CD14-positive monocyte (primary cell): ENCODE measurements at regions not wholly inside any gene's neighbourhood (a gene's known extent, or its start where the extent isn't known, plus 50 kb on each side); places are given as distances from the start of the nearest gene placed in this dataset.

Experiments
- DNase-seq, 3 donors: peaks; one replicate each; pipeline ENCODE4 v3.0.0-alpha.2; 2011 to 2022
- H2AFZ ChIP-seq: 2 replicates; pipeline ENCODE4 v1.6.0; 2012; ENCODE audit warnings: mild to moderate bottlenecking, low read depth, low read length, inconsistent platforms; ENCODE audit not compliant: insufficient read depth, poor library complexity, severe bottlenecking
- H3K27ac ChIP-seq, 2 donors: 1 replicate in 1 of 2; 2 replicates in 1 of 2; pipeline ENCODE4 v1.5.1; 2012 to 2013; ENCODE audit warnings: low read length in 2 of 2, control low read depth in 1 of 2, inconsistent platforms in 1 of 2, low read depth in 1 of 2, mild to moderate bottlenecking in 1 of 2
- H3K27me3 ChIP-seq, 2 donors: one replicate each; pipeline versions ENCODE4 v1.6.0 to v1.6.1; 2011 to 2013; ENCODE audit warnings: low read length in 2 of 2; ENCODE audit not compliant: control insufficient read depth in 2 of 2, insufficient read depth in 2 of 2
- H3K36me3 ChIP-seq, 2 donors: replicated peaks in 1 of 2; 1 replicate in 1 of 2; 2 replicates in 1 of 2; pipeline versions ENCODE4 v1.5.1 to v1.6.1; 2012 to 2013; ENCODE audit warnings: low read length in 2 of 2, control low read depth in 1 of 2, inconsistent platforms in 1 of 2, mild to moderate bottlenecking in 1 of 2; ENCODE audit not compliant: insufficient read depth in 2 of 2, control insufficient read depth in 1 of 2
- H3K4me1 ChIP-seq, 2 donors: 1 replicate in 1 of 2; 2 replicates in 1 of 2; pipeline versions ENCODE4 v1.5.1 to v1.6.1; 2012 to 2013; ENCODE audit warnings: low read length in 2 of 2, control low read depth in 1 of 2, inconsistent platforms in 1 of 2, mild to moderate bottlenecking in 1 of 2, moderate library complexity in 1 of 2; ENCODE audit not compliant: insufficient read depth in 2 of 2, control insufficient read depth in 1 of 2
- H3K4me2 ChIP-seq: replicated peaks from 2 replicates; pipeline ENCODE3; 2012; ENCODE audit warnings: low read length, moderate library complexity, mild to moderate bottlenecking; ENCODE audit not compliant: poor library complexity, severe bottlenecking; ENCODE audit errors: extremely low read depth
- H3K4me3 ChIP-seq, 3 experiments: fragments of 200-600 bp in 1 of 3; sonication (generic) in 1 of 3; replicated peaks in 1 of 3; 1 replicate in 2 of 3; 2 replicates in 1 of 3; pipeline ENCODE4 v1.5.1; 2011 to 2013; ENCODE audit warnings: low read length in 3 of 3, mild to moderate bottlenecking in 3 of 3, control low read depth in 2 of 3, low read depth in 2 of 3, inconsistent platforms in 1 of 3, moderate library complexity in 1 of 3
- H3K79me2 ChIP-seq: 2 replicates; pipeline ENCODE4 v1.6.0; 2012; ENCODE audit warnings: mild to moderate bottlenecking, control low read depth, inconsistent platforms, low read length, moderate library complexity; ENCODE audit not compliant: insufficient read depth
- H3K9ac ChIP-seq: 2 replicates; pipeline ENCODE4 v1.6.0; 2017; ENCODE audit warnings: low read length, mild to moderate bottlenecking; ENCODE audit not compliant: insufficient read depth, poor library complexity, severe bottlenecking
- H3K9me3 ChIP-seq, 2 donors: replicated peaks in 1 of 2; 1 replicate in 1 of 2; 2 replicates in 1 of 2; pipeline versions ENCODE4 v1.5.1 to v1.6.1; 2012 to 2013; ENCODE audit warnings: low read length in 2 of 2, control low read depth in 1 of 2; ENCODE audit not compliant: control insufficient read depth in 1 of 2, insufficient read depth in 1 of 2
- H4K20me1 ChIP-seq: 2 replicates; pipeline ENCODE4 v1.6.0; 2012; ENCODE audit warnings: mild to moderate bottlenecking, low read length, control low read depth, moderate library complexity; ENCODE audit not compliant: insufficient read depth
- H3K27ac Mint-ChIP-seq, 7 donors: one replicate each; pipeline ENCODE4 v1.8.0; 2020; ENCODE audit warnings: mild to moderate bottlenecking in 7 of 7, mixed read lengths in 7 of 7, moderate library complexity in 6 of 7, inconsistent platforms in 2 of 7
- H3K27me3 Mint-ChIP-seq, 3 donors: one replicate each; pipeline ENCODE4 v1.8.0; 2021 to 2022; ENCODE audit warnings: low read depth in 3 of 3, mild to moderate bottlenecking in 3 of 3, mixed read lengths in 3 of 3, moderate library complexity in 3 of 3, inconsistent platforms in 1 of 3
- H3K36me3 Mint-ChIP-seq, 2 donors: one replicate each; pipeline ENCODE4 v1.8.0; 2020; ENCODE audit warnings: mixed read lengths in 2 of 2, inconsistent platforms in 1 of 2, mild to moderate bottlenecking in 1 of 2
- H3K4me1 Mint-ChIP-seq: one replicate; pipeline ENCODE4 v1.8.0; 2020; ENCODE audit warnings: mild to moderate bottlenecking, mixed read lengths
- H3K4me3 Mint-ChIP-seq, 2 donors: one replicate each; pipeline ENCODE4 v1.8.0; 2020; ENCODE audit warnings: mild to moderate bottlenecking in 2 of 2, mixed read lengths in 2 of 2, moderate library complexity in 1 of 2
- H3K9me3 Mint-ChIP-seq, 7 donors: one replicate each; pipeline ENCODE4 v1.8.0; 2020 to 2022; ENCODE audit warnings: mixed read lengths in 7 of 7, mild to moderate bottlenecking in 6 of 7, moderate library complexity in 6 of 7, inconsistent platforms in 2 of 7
- CTCF ChIP-seq: fragments of 200-600 bp; IDR thresholded peaks from one replicate; pipeline ENCODE4 v1.8.0; 2022; ENCODE audit warnings: antibody characterized with exemption, mild to moderate bottlenecking
- WGBS: methylation state at CpG from one replicate; pipeline ENCODE4 v1.1.5; 2013; ENCODE audit warnings: missing lambda C conversion rate; ENCODE audit not compliant: insufficient coverage; 5-methylcytosine and 5-hydroxymethylcytosine counted together
- intact Hi-C, 2 donors: fragments of 100-400 bp; cut with micrococcal nuclease; formaldehyde crosslinking; loops; one replicate each; pipeline versions ENCODE4 v1.15.0 to v1.15.1; 2023

- H3K36me3 ChIP-seq: no peaks in the 10 kb centered on the region
- H3K4me3 ChIP-seq: no peak overlapping the region
- H3K4me1 ChIP-seq: no peaks in the 10 kb centered on the region
- no peak overlapping the region for H3K27ac ChIP-seq
- DNase-seq: no peak
- no peaks in the 10 kb centered on the region for H3K79me2 ChIP-seq
- no peaks in the 10 kb centered on the region for H3K9me3 Mint-ChIP-seq
- H4K20me1 ChIP-seq: no peaks in the 10 kb centered on the region
- no peaks in the 10 kb centered on the region for H3K27me3 ChIP-seq
- no peak for TF ChIP-seq CTCF
- no peak overlapping the region for H2AFZ ChIP-seq
- H3K9me3 ChIP-seq: no peaks in the 10 kb centered on the region
- intact Hi-C loops: no loop called here
- peaks cover 0 to 5% (median 0%) of the 10 kb centered on the region in 3 donors for H3K27me3 Mint-ChIP-seq
- no peaks in the 10 kb centered on the region for H3K36me3 Mint-ChIP-seq
- H3K4me1 Mint-ChIP-seq: no peaks in the 10 kb centered on the region
- no peak overlapping the region for H3K27ac Mint-ChIP-seq
- WGBS: no CpG with 5 or more reads among the region's 1 CpG
- H3K9ac ChIP-seq: no peak overlapping the region
- H3K4me2 ChIP-seq: no peak overlapping the region
- no peak overlapping the region for H3K4me3 Mint-ChIP-seq
Measured at GRCh38 chr15:94094310-94094709, 137.1 kb upstream of the MCTP2 start.

GRCh38 chr15:94086341-94086740 lies 145.0 kb upstream of the MCTP2 start:
- no peak for TF ChIP-seq CTCF
- no peaks in the 10 kb centered on the region for H3K36me3 Mint-ChIP-seq
- intact Hi-C loops: no loop called here
- Histone ChIP-seq H4K20me1 (no peaks in the 10 kb centered on the region), H3K4me1 (no peaks in the 10 kb centered on the region), H2AFZ (no peak overlapping the region), H3K9me3 (no peaks in the 10 kb centered on the region), H3K27me3 (no peaks in the 10 kb centered on the region), H3K9ac (no peak overlapping the region), H3K4me3 (no peak overlapping the region), H3K79me2 (no peaks in the 10 kb centered on the region), H3K36me3 (no peaks in the 10 kb centered on the region), H3K27ac (no peak overlapping the region), H3K4me2 (no peak overlapping the region)
- H3K27ac Mint-ChIP-seq: no peak overlapping the region
- DNase-seq: no peak
- H3K4me1 Mint-ChIP-seq: no peaks in the 10 kb centered on the region
- no peak overlapping the region for H3K4me3 Mint-ChIP-seq
- H3K27me3 Mint-ChIP-seq: peaks cover 0 to 4% (median 2%) of the 10 kb centered on the region in 3 donors
- no peaks in the 10 kb centered on the region for H3K9me3 Mint-ChIP-seq
